ENCODE measurements at regions not wholly inside any gene's neighbourhood (a gene's known extent, or its start where the extent isn't known, plus 50 kb on each side); places are given as distances from the start of the nearest gene placed in this dataset.
"Not testable (repeated sequence)": the region's sequence is repeated elsewhere in the genome, so short reads cannot be mapped to it uniquely, and the experiment has no call there.

DNA sequence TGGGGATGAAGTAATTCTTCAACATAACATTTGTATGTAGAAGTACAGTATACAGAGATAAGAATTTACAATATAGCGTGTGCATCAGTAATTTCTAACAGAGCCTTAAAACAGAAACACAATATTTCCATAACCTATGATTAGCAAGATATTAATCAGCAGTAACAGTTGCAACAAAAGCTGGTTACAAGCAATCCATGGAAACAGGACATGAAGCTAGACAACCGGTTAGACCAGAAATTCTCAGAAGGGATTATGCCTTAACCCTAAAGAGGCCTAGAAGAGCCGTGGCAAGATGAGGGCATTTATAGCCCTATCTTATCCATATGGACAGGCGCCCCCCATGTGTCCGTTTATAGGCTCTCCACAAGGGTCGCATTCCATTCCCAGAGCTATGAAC is 392.5 kb downstream of the PRELID2 start:
- TF ChIP-seq CTCF (optimal IDR thresholded peaks at IDR 0.05 in 1 of 3, IDR thresholded peaks at IDR 0.05 in 1 of 3, conservative IDR thresholded peaks at IDR 0.05 in 1 of 3; ENCODE audit: extremely low read depth in 1 of 3, insufficient read depth in 2 of 3, low read length in 3 of 3); EZH2 (IDR thresholded peaks at IDR 0.05; ENCODE audit: low read length): not testable (repeated sequence)

Measured in keratinocyte (primary cell).